ENCODE measurements at regions not wholly inside any gene's neighbourhood (a gene's known extent, or its start where the extent isn't known, plus 50 kb on each side); places are given as distances from the start of the nearest gene placed in this dataset.

GRCh38 chr7:16061630-16062029, 359.7 kb downstream of the CRPPA start:
- TF ChIP-seq CTCF (IDR thresholded peaks at IDR 0.05; ENCODE audit: low read depth, low read length, missing input control): no peak
- TF ChIP-seq RXRA (IDR thresholded peaks at IDR 0.05): no peak
- no peak for TF ChIP-seq YY1 (IDR thresholded peaks at IDR 0.05)
- TF ChIP-seq TAF1 (conservative IDR thresholded peaks at IDR 0.05): no peak
- no peak for TF ChIP-seq ZBTB33 (IDR thresholded peaks at IDR 0.05)
- no peak for TF ChIP-seq GABPA (IDR thresholded peaks at IDR 0.05 in 1 of 2, conservative IDR thresholded peaks at IDR 0.05 in 1 of 2)
- TF ChIP-seq HNF4A (conservative IDR thresholded peaks at IDR 0.05): no peak
- TF ChIP-seq REST (IDR thresholded peaks at IDR 0.05): no peak
- no peak for TF ChIP-seq ATF3 (IDR thresholded peaks at IDR 0.05)
- TF ChIP-seq SP1 (IDR thresholded peaks at IDR 0.05): no peak
- TF ChIP-seq JUND (IDR thresholded peaks at IDR 0.05): no peak
- no peak for TF ChIP-seq MAX (IDR thresholded peaks at IDR 0.05)
- TF ChIP-seq RAD21 (IDR thresholded peaks at IDR 0.05): no peak

All from liver (tissue), 3 donors.